Heart left ventricle (tissue), 16 donors: ENCODE measurements at regions not wholly inside any gene's neighbourhood (a gene's known extent, or its start where the extent isn't known, plus 50 kb on each side); places are given as distances from the start of the nearest gene placed in this dataset.
A peak's percentile ranks its signal among the peaks of the same experiment; 100 is the strongest.

Source experiments
- ATAC-seq, 4 donors: fragments of 200-7000 bp; cut with Tn5 transposase; one replicate each; pipeline ENCODE4 v1.9.1; 2020 to 2022; ENCODE audit warnings: moderate library complexity in 4 of 4, mild to moderate bottlenecking in 3 of 4, moderate number of reproducible peaks in 1 of 4
- DNase-seq, 5 donors: peaks; one replicate each; pipeline ENCODE4 v3.0.0-alpha.2; 2020
- H3K27ac ChIP-seq, 12 donors: fragments of 200-600 bp; sonication (generic) in 4 of 12; one replicate each; pipeline versions ENCODE4 v1.5.0 to v1.8.0; 2016 to 2022; ENCODE audit warnings: mild to moderate bottlenecking in 2 of 12
- H3K27me3 ChIP-seq, 9 donors: fragments of 200-600 bp; sonication (generic) in 2 of 9; one replicate each; pipeline versions ENCODE4 v1.5.1 to v1.8.0; 2016 to 2022; ENCODE audit warnings: mild to moderate bottlenecking in 3 of 9
- H3K36me3 ChIP-seq, 9 donors: fragments of 200-600 bp; sonication (generic) in 2 of 9; one replicate each; pipeline versions ENCODE4 v1.5.0 to v1.8.0; 2018 to 2022; ENCODE audit warnings: mild to moderate bottlenecking in 2 of 9
- H3K4me1 ChIP-seq, 12 donors: fragments of 200-600 bp; sonication (generic) in 4 of 12; one replicate each; pipeline versions ENCODE4 v1.5.0 to v1.8.0; 2016 to 2022; ENCODE audit warnings: mild to moderate bottlenecking in 3 of 12
- H3K4me3 ChIP-seq, 12 donors: fragments of 200-600 bp; sonication (generic) in 4 of 12; one replicate each; pipeline versions ENCODE4 v1.5.0 to v1.8.0; 2017 to 2022; ENCODE audit warnings: mild to moderate bottlenecking in 9 of 12, moderate library complexity in 4 of 12
- H3K9me3 ChIP-seq, 12 donors: fragments of 200-600 bp; sonication (generic) in 4 of 12; one replicate each; pipeline versions ENCODE4 v1.5.0 to v1.8.0; 2016 to 2022; ENCODE audit warnings: mild to moderate bottlenecking in 1 of 12
- CTCF ChIP-seq, 12 donors: fragments of 200-600 bp; sonication (generic) in 4 of 12; IDR thresholded peaks; one replicate each; pipeline versions ENCODE4 v1.5.0 to v1.8.0; 2018 to 2022; ENCODE audit warnings: antibody characterized with exemption in 12 of 12, mild to moderate bottlenecking in 5 of 12
- POLR2A ChIP-seq, 2 donors: fragments of 450-650 bp; IDR thresholded peaks; one replicate each; pipeline ENCODE4 v1.6.1; 2017; ENCODE audit warnings: antibody characterized with exemption in 2 of 2, mild to moderate bottlenecking in 2 of 2, moderate library complexity in 2 of 2
- WGBS, 4 donors: extraction: QIAGEN DNeasy Blood & Tissue Kit in 2 of 4; methylation state at CpG; one replicate each; pipeline versions ENCODE4 v1.1.5 to v1.1.7; 2013 to 2018; 5-methylcytosine and 5-hydroxymethylcytosine counted together
- intact Hi-C, 10 donors: fragments of 100-400 bp; cut with DNase I; formaldehyde crosslinking; loops; one replicate each; pipeline versions ENCODE4 v1.11.1 to v1.14.2; 2022
- donor health status: ischemic (EF 13 %, LVEDD 7.1; RV severe dilation, severe dysfunction).
- donor health status: healthy with polysubstance abuse.
- donor health status: DM: no; HTN: yes; CAD: no.
- donor health status: DM: no; HTN: no; CAD: no.
- donor health status: ischemic (EF 25% LVEDD 6.9; RV normal size, moderate dysfunction).
- donor health status: ischemic (EF 25% LVEDD 5.7; RV mildly dilated, moderate dysfunction).
- donor health status: healthy.
- donor health status: DM: yes; HTN: yes; CAD: no.
- donor health status: ischemic (EF 35%, LVEDD 5.7; RV mildly dilated, moderate dysfunction).
- donor health status: nonischemic (EF 11% LVEDD 7.7; RV severe dilation, severe dysfunction).
- donor health status: DM: yes; HTN: yes; CAD: no.
- donor health status: PGD.
- donor health status: ischemic (EF 29% LVEDD 5.4; RV normal size, mild dysfunction).
- donor health status: nonischemic (EF 23%, LVEDD 6.1; RV moderate dilation, normal function).

- intact Hi-C loops, result loop anchor here in 3 of 10 donors (2.0 to 10.0 kb wide), 3 partner anchors 265 to 469 kb away; partner anchors contain the start of gene CXCR4 (in 1 of the 3)
- TF ChIP-seq POLR2A (IDR thresholded peaks at IDR 0.05) (no peak), CTCF (IDR thresholded peaks at IDR 0.05) (no peak)
Measured at GRCh38 chr2:136381722-136382633, 264.0 kb upstream of the CXCR4 start.

GRCh38 chr2:136381245-136381644, 263.3 kb upstream of the CXCR4 start:
- DNase-seq (no peak), ATAC-seq (no peak)
- Histone ChIP-seq H3K4me3 (no peak overlapping the region), H3K27ac (no peak overlapping the region), H3K27me3 (no peaks in the 10 kb centered on the region), H3K36me3 (no peaks in the 10 kb centered on the region), H3K4me1 (peaks cover 0 to 27% (median 1%) of the 10 kb centered on the region in 12 donors), H3K9me3 (no peaks in the 10 kb centered on the region)
- intact Hi-C loops, result loop anchor here in 2 of 10 donors (5.0 to 10.0 kb wide), 2 partner anchors 264 to 276 kb away; partner anchors contain the start of gene CXCR4 (in 1 of the 2)
- TF ChIP-seq CTCF (IDR thresholded peaks at IDR 0.05), result no peak
- TF ChIP-seq POLR2A (IDR thresholded peaks at IDR 0.05), result no peak
- 86 to 96% (median 92%) methylated on average over 1 of the region's 1 CpG for WGBS, 4 donors

More at GRCh38 chr2:136381722-136382633, 264.0 kb upstream of the CXCR4 start:
- Histone ChIP-seq H3K9me3 (no peaks in the 10 kb centered on the region), H3K36me3 (no peaks in the 10 kb centered on the region), H3K27ac (peak overlapping the region in 1 of 12 donors; percentile 55), H3K4me3 (no peak overlapping the region), H3K27me3 (no peaks in the 10 kb centered on the region), H3K4me1 (peaks cover 0 to 23% (median 0%) of the 10 kb centered on the region in 12 donors)
- DNase-seq (peak in 1 of 5 donors; percentile 28), ATAC-seq (peak in 2 of 4 donors; percentile 24 to 41)
- 60 to 67% (median 65%) methylated on average over 14 of the region's 14 CpGs for WGBS, 4 donors

- no peak overlapping the region for H3K27ac ChIP-seq
- peak; percentile 63 to 80 (median 76) for ATAC-seq
- 55 to 70% (median 65%) methylated on average over 4 of the region's 4 CpGs for WGBS, 4 donors
Measured at GRCh38 chr2:136378712-136379595, 261.0 kb upstream of the CXCR4 start.

More at GRCh38 chr2:136378712-136379595, 261.0 kb upstream of the CXCR4 start:
- intact Hi-C loops, result loop anchor here in 8 of 10 donors (1.0 to 10.0 kb wide), 8 partner anchors 262 to 464 kb away; partner anchors contain the start of gene CXCR4 (in 2 of the 8)
- Histone ChIP-seq H3K36me3 (no peaks in the 10 kb centered on the region), H3K9me3 (no peaks in the 10 kb centered on the region), H3K27me3 (no peaks in the 10 kb centered on the region), H3K4me3 (no peak overlapping the region), H3K4me1 (peaks cover 0 to 33% (median 1%) of the 10 kb centered on the region in 12 donors)
- peak; percentile 33 to 61 (median 43) for DNase-seq
- TF ChIP-seq POLR2A (IDR thresholded peaks at IDR 0.05), result no peak
- TF ChIP-seq CTCF (IDR thresholded peaks at IDR 0.05), result peak; percentile 50 to 79 (median 68)
